HuH-7 (cell line): ENCODE measurements at regions not wholly inside any gene's neighbourhood (a gene's known extent, or its start where the extent isn't known, plus 50 kb on each side); places are given as distances from the start of the nearest gene placed in this dataset.

ENCODE experiments used
- DNase-seq: peaks from one replicate; pipeline ENCODE4 v3.0.0; 2011; ENCODE audit warnings: low spot score

DNA sequence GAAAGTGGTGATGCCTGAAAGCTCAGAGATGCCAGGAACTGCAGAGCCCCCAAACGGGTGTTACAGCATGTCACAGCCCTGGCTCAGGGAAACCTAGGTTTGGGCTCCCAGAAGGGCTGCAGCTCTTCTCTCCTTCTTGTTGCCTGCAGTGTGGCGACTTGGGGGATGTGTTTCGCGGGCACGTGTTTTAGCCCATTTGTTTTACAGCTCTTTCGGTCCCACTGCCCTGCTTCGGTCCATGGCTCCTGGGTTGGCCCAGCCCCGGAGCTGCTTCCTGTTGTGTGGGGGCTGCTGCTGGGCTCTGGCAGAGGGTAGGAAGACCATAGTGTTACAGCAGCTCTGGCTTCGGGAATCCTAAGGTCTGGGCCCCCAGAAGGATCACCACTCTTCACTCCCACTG is 222.9 kb upstream of the RIOK2 start:
- DNase-seq, result no peak

GRCh38 chr5:97406946-97407676 is 224.1 kb upstream of the RIOK2 start:
- DNase-seq, result no peak

DNA sequence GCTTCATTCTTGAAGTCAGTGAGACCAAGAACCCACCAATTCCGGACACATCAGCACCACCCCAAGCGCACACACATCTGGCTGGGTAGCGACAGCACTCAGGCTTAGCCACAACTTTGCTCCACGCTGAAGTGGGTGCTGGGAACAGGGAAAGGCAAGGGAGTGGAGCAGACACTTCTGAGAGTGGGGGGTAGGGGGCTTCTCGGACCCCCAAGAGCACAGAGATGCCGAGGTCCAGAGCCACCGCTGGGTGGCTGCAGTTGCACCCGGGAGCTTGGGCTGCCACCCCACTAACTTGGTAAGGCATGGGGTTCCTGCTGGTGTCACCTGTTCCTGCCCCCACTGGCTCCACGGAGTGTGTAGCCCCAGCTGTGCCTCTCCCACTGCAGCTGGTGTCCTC is 225.3 kb upstream of the RIOK2 start:
- DNase-seq, result no peak

DNA sequence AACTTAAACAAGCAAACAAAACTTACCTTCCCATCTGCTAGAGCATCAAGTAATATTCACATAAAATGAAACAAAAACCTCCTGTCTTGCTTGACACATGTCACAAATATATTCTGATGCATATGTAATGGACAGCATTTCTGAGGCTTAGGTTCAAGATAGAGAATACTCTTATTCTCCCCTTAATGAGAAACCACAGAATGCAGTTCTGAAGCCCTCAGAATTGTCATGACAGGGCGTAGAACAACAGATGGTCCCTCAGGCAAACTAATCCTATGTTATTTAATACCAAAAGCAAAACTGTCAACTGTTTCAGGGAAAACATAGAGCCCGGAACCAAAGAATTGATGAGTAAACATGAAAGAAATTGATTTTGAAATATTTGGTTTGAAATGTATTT is 229.9 kb upstream of the RIOK2 start:
- DNase-seq, result no peak

- no peak for DNase-seq
Measured at GRCh38 chr5:97417986-97418385, 234.9 kb upstream of the RIOK2 start.

- no peak for DNase-seq
Measured at GRCh38 chr5:97418462-97418861, 235.4 kb upstream of the RIOK2 start.

GRCh38 chr5:97420646-97421045 is 237.6 kb upstream of the RIOK2 start:
- DNase-seq, result no peak

DNA sequence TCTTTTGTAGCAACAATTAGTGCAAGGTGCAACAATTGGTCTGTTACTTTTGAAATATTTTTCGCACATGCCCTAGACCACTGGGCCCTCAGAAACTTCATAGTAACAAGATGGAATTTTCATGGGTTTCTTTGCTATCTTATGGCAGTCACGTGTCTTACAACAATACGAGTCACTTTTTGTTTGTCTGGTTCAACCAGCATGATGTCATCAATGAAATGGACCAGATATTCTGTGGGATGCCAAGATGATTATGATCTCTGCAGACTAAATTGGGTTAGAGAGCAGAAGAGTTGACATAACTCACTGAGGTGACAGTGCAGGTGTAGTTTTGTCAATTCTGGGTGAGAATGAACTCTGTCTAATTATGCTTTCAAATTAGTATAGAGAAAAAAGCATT is 239.6 kb upstream of the RIOK2 start:
- DNase-seq, result no peak

- DNase-seq, result no peak
Measured at GRCh38 chr5:97425511-97425910, 242.5 kb upstream of the RIOK2 start.

GRCh38 chr5:97427235-97427634 is 244.2 kb upstream of the RIOK2 start:
- DNase-seq, result no peak

- no peak for DNase-seq
Measured at GRCh38 chr5:97434021-97434420, 251.0 kb upstream of the RIOK2 start.

DNA sequence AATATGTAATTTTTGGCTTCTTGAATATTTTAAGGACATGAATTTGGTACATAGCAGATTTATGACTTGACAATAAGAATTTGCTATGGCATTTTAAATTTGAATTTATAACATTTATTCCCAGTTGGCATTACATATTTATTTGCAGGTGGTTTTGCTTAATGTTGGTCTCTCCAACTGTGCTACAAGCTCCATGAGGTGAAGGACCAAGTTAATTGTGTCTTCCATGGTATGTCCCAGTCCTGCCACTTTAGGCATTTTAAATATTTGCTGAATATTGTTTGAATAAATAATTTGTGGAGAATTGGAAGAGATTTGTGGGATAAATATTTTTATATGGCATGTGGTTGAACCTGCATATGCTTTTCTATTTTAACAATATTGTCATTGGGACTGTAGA is 253.4 kb upstream of the RIOK2 start:
- no peak for DNase-seq

DNA sequence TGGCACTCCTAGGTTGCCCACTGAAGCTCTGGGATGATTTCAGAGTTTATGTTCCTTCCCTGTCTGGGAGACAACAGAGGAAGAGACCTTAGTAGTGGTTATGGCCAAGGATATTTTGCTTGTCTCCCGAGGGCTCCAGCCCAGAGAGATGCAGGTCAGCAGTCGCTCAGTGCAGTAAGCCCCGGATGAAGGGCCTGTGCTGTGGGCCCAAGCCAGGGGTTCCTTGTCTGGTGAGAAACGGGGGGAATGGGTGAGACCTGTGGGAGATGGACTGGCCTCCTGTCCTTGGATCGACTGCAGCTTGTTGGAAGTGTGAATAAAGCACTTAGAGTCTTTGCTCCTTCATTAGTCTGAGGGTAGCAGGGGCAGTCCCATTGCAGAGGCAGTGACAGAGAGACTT is 260.7 kb upstream of the RIOK2 start:
- no peak for DNase-seq

DNA sequence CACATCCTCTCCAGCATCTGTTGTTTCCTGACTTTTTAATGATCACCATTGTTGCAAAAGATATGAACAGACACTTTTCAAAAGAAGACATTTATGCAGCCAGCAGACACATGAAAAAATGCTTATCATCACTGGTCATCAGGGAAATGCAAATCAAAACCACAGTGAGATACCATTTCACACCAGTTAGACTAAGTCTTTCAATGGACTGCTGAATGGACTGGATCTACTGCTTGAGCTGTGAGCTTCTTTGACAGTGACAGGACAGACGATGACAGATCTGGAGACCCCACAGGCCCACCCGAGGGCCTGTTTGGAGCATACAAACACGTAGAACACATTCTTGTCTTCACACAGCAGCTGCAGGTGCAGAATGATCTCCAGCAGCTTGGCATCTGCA is 266.1 kb upstream of the RIOK2 start:
- no peak for DNase-seq

DNA sequence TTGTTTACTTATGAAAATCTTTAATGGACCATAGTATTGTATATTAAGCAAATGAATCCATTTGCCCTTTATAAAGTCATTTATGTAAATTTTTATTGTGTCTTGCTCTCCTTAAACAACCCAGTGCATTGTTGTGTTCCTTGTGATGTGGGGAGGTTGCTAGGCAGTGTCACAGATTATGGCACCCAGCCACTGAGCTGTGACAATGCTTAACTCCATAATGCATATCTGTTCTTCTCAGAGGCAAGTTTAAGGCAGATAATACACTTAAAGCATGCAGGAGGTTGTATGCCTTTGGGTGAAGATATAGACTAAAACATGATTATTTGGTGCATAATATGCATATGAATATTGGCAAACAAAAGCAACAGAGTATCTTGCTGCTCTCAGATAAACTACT is 269.6 kb upstream of the RIOK2 start:
- DNase-seq, result no peak

GRCh38 chr5:97453263-97453662 is 270.2 kb upstream of the RIOK2 start:
- DNase-seq, result no peak

DNA sequence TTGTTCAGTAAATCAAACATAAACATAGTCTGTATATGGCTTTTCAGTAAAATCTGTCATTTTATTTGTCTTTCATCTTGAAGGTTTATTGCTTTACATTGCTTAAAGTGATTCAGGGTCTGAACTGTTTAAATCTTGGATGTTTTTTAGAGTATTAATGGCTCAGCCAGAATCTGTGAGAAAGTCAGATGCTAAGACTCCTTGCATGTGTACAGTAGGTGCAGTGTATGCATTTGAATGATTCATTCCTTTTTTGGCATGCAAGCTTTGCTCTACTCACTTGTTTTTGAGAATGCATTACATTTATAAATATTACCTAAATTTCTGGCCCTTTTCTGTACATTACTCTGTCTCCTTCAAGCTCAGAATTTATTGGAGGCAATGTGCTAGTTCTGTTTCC is 271.0 kb upstream of the RIOK2 start:
- DNase-seq, result no peak

- DNase-seq, result no peak
Measured at GRCh38 chr5:97455996-97456395, 272.9 kb upstream of the RIOK2 start.

DNA sequence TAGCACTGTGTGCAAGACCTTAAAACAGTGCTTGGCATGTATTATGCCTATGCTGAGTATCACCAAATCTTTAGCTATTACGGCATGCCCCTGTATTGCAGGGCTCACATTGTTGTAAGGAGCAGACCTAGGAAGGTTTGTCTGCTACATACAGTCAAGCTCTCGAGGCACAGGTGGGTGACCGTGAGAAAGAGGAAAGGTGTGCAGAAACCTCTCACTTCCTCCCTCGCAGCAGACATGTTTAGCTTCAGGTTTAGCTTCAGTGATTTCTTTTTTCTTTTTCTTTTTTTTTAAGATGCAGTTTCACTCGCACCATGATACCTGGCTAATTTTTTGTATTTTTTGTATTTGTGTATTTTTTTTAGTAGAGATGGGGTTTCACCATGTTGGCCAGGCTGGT is 275.8 kb upstream of the RIOK2 start:
- DNase-seq, result no peak

- no peak for DNase-seq
Measured at GRCh38 chr5:97471951-97472350, 288.9 kb upstream of the RIOK2 start.

DNA sequence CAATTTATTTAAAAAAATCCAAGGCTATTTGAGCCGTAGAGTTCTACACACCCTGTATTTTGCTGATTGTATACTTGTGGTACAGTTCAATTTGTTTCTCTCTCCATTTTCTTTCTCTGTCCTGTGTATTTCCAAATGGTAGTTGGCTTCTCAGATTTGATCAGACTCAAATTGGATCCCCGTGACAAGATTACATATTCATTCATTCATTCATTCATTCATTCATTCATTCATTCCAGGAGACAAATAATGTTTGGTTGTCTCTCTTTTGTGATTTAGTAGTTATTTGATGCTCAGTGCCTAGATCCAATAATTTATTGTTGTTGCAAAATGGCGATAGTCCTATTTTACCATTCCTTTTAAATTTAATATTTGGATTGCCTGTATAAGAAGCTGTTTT is 292.8 kb upstream of the RIOK2 start:
- no peak for DNase-seq

GRCh38 chr5:97476852-97477534 is 293.9 kb upstream of the RIOK2 start:
- DNase-seq, result no peak

DNA sequence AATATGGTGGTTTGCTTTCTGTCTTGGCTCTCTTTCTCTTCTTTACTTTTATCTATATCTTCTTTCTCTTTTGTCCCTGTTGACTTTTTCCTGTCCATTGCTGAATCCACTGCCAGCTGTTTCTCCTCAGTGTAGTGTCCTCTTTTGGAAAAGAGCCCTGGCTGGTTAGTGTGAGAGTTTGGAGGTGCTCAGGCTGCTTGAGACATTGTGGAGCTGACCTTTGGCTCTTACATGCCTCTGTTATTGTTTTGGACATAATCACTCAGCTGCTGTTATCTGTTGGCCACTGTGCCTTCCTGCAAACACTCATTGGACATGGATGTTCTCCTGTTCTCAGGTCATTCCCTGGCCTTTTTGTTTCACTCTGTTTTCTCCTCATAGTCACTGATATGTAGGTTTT is 295.4 kb upstream of the RIOK2 start:
- DNase-seq, result no peak

DNA sequence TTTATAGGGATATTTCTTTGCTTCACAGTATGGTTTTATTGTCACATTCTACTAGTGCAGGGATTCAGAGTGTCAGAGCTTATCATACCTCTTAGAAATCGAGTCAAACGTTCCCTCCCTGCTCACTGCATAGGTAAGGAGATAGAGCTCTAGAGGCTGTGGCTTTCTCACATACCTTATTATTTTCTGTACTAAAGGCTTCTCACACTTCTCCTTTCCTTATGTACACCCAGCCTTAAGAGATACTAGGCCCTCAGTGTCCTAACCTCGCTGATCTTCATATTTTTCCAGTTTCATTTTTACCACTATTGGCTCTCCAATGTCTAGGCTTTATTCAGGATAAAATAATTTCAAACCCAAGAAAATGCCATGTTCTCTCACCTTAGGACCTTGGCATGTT is 297.3 kb upstream of the RIOK2 start:
- DNase-seq, result no peak
